Thoracic aorta (tissue), 2 donors: ENCODE measurements at regions not wholly inside any gene's neighbourhood (a gene's known extent, or its start where the extent isn't known, plus 50 kb on each side); places are given as distances from the start of the nearest gene placed in this dataset.

Source experiments
- ATAC-seq: fragments of 150-250 bp; one replicate; pipeline ENCODE4 v1.8.0; 2017; ENCODE audit warnings: low read depth; ENCODE audit not compliant: insufficient number of reproducible peaks, low FRiP score
- DNase-seq: peaks from one replicate; pipeline ENCODE4 v3.0.0-alpha.2; 2020; ENCODE audit warnings: low spot score
- H3K27ac ChIP-seq, 2 donors: fragments of 200-600 bp; sonication (generic); 1 replicate in 1 of 2; 2 replicates in 1 of 2; pipeline ENCODE4 v1.5.1; 2016; ENCODE audit warnings: mild to moderate bottlenecking in 2 of 2, moderate library complexity in 2 of 2
- H3K27me3 ChIP-seq: fragments of 200-600 bp; sonication (generic); replicated peaks from 2 replicates; pipeline ENCODE4 v1.6.0; 2016; ENCODE audit warnings: mild to moderate bottlenecking; ENCODE audit not compliant: insufficient read depth
- H3K36me3 ChIP-seq: fragments of 200-600 bp; sonication (generic); one replicate; pipeline ENCODE4 v1.5.1; 2016
- H3K4me1 ChIP-seq, 2 donors: fragments of 200-600 bp; sonication (generic); 1 replicate in 1 of 2; 2 replicates in 1 of 2; pipeline versions ENCODE4 v1.5.1 to v1.6.0; 2016; ENCODE audit warnings: low read depth in 2 of 2, mild to moderate bottlenecking in 1 of 2; ENCODE audit not compliant: control insufficient read depth in 1 of 2
- H3K4me3 ChIP-seq: fragments of 200-600 bp; sonication (generic); 2 replicates; pipeline ENCODE4 v1.5.1; 2016; ENCODE audit warnings: mild to moderate bottlenecking
- H3K9me3 ChIP-seq: fragments of 200-600 bp; sonication (generic); 2 replicates; pipeline ENCODE4 v1.5.1; 2016
- CTCF ChIP-seq: fragments of 200-600 bp; sonication (generic); IDR thresholded peaks from one replicate; pipeline ENCODE4 v1.5.1; 2019; ENCODE audit warnings: antibody characterized with exemption

- no peak for TF ChIP-seq CTCF
- no peak for DNase-seq
- Histone ChIP-seq H3K36me3 (no peaks in the 10 kb centered on the region), H3K4me1 (no peaks in the 10 kb centered on the region), H3K27ac (no peak overlapping the region), H3K27me3 (no peaks in the 10 kb centered on the region), H3K9me3 (no peaks in the 10 kb centered on the region), H3K4me3 (no peak overlapping the region)
- ATAC-seq: no peak
Measured at GRCh38 chr6:14348389-14348788, 230.8 kb downstream of the CD83 start.

GRCh38 chr6:14349507-14349906, 231.9 kb downstream of the CD83 start:
- Histone ChIP-seq H3K9me3 (no peaks in the 10 kb centered on the region), H3K4me1 (peaks cover 0 to 2% of the 10 kb centered on the region in 2 donors), H3K36me3 (no peaks in the 10 kb centered on the region), H3K27ac (no peak overlapping the region), H3K4me3 (no peak overlapping the region), H3K27me3 (no peaks in the 10 kb centered on the region)
- ATAC-seq: no peak
- TF ChIP-seq CTCF: no peak
- DNase-seq: no peak

GRCh38 chr6:14350210-14350609, 232.6 kb downstream of the CD83 start:
- no peak overlapping the region for H3K4me3 ChIP-seq
- no peaks in the 10 kb centered on the region for H3K36me3 ChIP-seq
- DNase-seq (no peak), ATAC-seq (no peak)
- no peak for TF ChIP-seq CTCF
- H3K27me3 ChIP-seq: no peaks in the 10 kb centered on the region
- no peak overlapping the region for H3K27ac ChIP-seq
- H3K9me3 ChIP-seq: no peaks in the 10 kb centered on the region
- H3K4me1 ChIP-seq: peaks cover 0 to 9% of the 10 kb centered on the region in 2 donors

GRCh38 chr6:14353281-14353680, 235.7 kb downstream of the CD83 start:
- peaks cover 0 to 11% of the 10 kb centered on the region in 2 donors for H3K4me1 ChIP-seq
- H3K4me3 ChIP-seq: no peak overlapping the region
- no peaks in the 10 kb centered on the region for H3K9me3 ChIP-seq
- H3K27me3 ChIP-seq: no peaks in the 10 kb centered on the region
- no peaks in the 10 kb centered on the region for H3K36me3 ChIP-seq
- ATAC-seq (no peak), DNase-seq (no peak)
- TF ChIP-seq CTCF: no peak
- no peak overlapping the region for H3K27ac ChIP-seq

- Histone ChIP-seq H3K4me3 (no peak overlapping the region), H3K9me3 (no peaks in the 10 kb centered on the region), H3K27ac (no peak overlapping the region), H3K27me3 (no peaks in the 10 kb centered on the region), H3K36me3 (no peaks in the 10 kb centered on the region), H3K4me1 (peaks cover 0 to 11% of the 10 kb centered on the region in 2 donors)
- ATAC-seq (no peak), DNase-seq (no peak)
- TF ChIP-seq CTCF: no peak
Measured at GRCh38 chr6:14353798-14354197, 236.2 kb downstream of the CD83 start.
